Keratinocyte (primary cell): ENCODE measurements at regions not wholly inside any gene's neighbourhood (a gene's known extent, or its start where the extent isn't known, plus 50 kb on each side); places are given as distances from the start of the nearest gene placed in this dataset.

Experiments
- DNase-seq: peaks from one replicate; pipeline ENCODE4 v3.0.0-alpha.2; 2011; ENCODE audit warnings: low read depth, missing footprints, low spot score
- FAIRE-seq: peaks from 2 replicates; lab custom pipeline; 2011; peaks lifted over from hg19 to GRCh38; lab: Jason Lieb, UNC
- H2AFZ ChIP-seq: 2 replicates; pipeline ENCODE4 v1.6.0; 2012; ENCODE audit warnings: low read length, control low read depth, inconsistent platforms; ENCODE audit not compliant: control insufficient read depth
- H3K27ac ChIP-seq: 2 replicates; pipeline ENCODE4 v1.5.1; 2011; ENCODE audit warnings: low read length; ENCODE audit not compliant: control insufficient read depth, insufficient read depth
- H3K27me3 ChIP-seq: 3 replicates; pipeline ENCODE4 v1.6.0; 2011; ENCODE audit warnings: low read length; ENCODE audit not compliant: control insufficient read depth, insufficient read depth; ENCODE audit errors: extremely low read depth
- H3K36me3 ChIP-seq, 2 experiments: 2 replicates in 1 of 2; 3 replicates in 1 of 2; pipeline ENCODE4 v1.5.1; 2011; ENCODE audit warnings: low read length in 2 of 2, mild to moderate bottlenecking in 1 of 2; ENCODE audit not compliant: control insufficient read depth in 2 of 2, insufficient read depth in 2 of 2; ENCODE audit errors: extremely low read depth in 1 of 2
- H3K4me1 ChIP-seq: 3 replicates; pipeline ENCODE4 v1.5.1; 2011; ENCODE audit warnings: low read length; ENCODE audit not compliant: control insufficient read depth, insufficient read depth; ENCODE audit errors: extremely low read depth
- H3K4me2 ChIP-seq: 3 replicates; pipeline ENCODE4 v1.6.0; 2011; ENCODE audit warnings: low read depth, low read length; ENCODE audit not compliant: control insufficient read depth, insufficient read depth; ENCODE audit errors: extremely low read depth
- H3K4me3 ChIP-seq, 3 experiments: fragments of 200-600 bp in 1 of 3; sonication (generic) in 1 of 3; 2 replicates in 2 of 3; 3 replicates in 1 of 3; pipeline ENCODE4 v1.5.1; 2011 to 2016; ENCODE audit warnings: low read length in 3 of 3, mild to moderate bottlenecking in 3 of 3, control low read depth in 2 of 3, inconsistent platforms in 1 of 3, low read depth in 1 of 3, mixed read lengths in 1 of 3, mixed run types in 1 of 3, moderate library complexity in 1 of 3; ENCODE audit not compliant: control insufficient read depth in 2 of 3, insufficient read depth in 2 of 3; ENCODE audit errors: extremely low read depth in 1 of 3
- H3K79me2 ChIP-seq: 2 replicates; pipeline ENCODE4 v1.6.0; 2012; ENCODE audit warnings: low read length; ENCODE audit not compliant: control insufficient read depth, insufficient read depth
- H3K9ac ChIP-seq: 3 replicates; pipeline ENCODE4 v1.6.0; 2011; ENCODE audit warnings: low read length; ENCODE audit not compliant: control insufficient read depth, insufficient read depth; ENCODE audit errors: extremely low read depth
- H3K9me1 ChIP-seq: 3 replicates; pipeline ENCODE4 v1.6.0; 2011; ENCODE audit warnings: low read length; ENCODE audit not compliant: control insufficient read depth, insufficient read depth; ENCODE audit errors: extremely low read depth
- H3K9me3 ChIP-seq: 2 replicates; pipeline ENCODE4 v1.5.1; 2012; ENCODE audit warnings: low read depth, low read length; ENCODE audit not compliant: control insufficient read depth
- H4K20me1 ChIP-seq: 3 replicates; pipeline ENCODE4 v1.6.0; 2011; ENCODE audit warnings: low read length; ENCODE audit not compliant: control insufficient read depth, insufficient read depth; ENCODE audit errors: extremely low read depth
- CTCF ChIP-seq, 3 experiments: IDR thresholded peaks in 1 of 3; conservative IDR thresholded peaks in 1 of 3; optimal IDR thresholded peaks in 1 of 3; 2 replicates in 2 of 3; 3 replicates in 1 of 3; pipeline versions ENCODE3 to v1.5.1; 2011; ENCODE audit warnings: low read length in 3 of 3, mild to moderate bottlenecking in 3 of 3, moderate library complexity in 2 of 3, control low read depth in 1 of 3, inconsistent platforms in 1 of 3; ENCODE audit not compliant: insufficient read depth in 2 of 3; ENCODE audit errors: extremely low read depth in 1 of 3
- EZH2 ChIP-seq: IDR thresholded peaks from one replicate; pipeline ENCODE4 v1.6.1; 2012; ENCODE audit warnings: inconsistent platforms, mild to moderate bottlenecking, low read length, moderate library complexity
- dilution Hi-C: fragments of 300-500 bp; cut with MboI; formaldehyde crosslinking; loops from one replicate; pipeline ENCODE4 v1.7.0; 2020; ENCODE audit warnings: low sequenced_read_pairs; ENCODE audit not compliant: extremely low pct_ligation_motif_present

GRCh38 chr6:121520337-121521163 is 85.1 kb downstream of the GJA1 start:
- H3K36me3 ChIP-seq = no peaks in the 10 kb centered on the region
- H3K4me1 ChIP-seq = peaks cover 13% of the 10 kb centered on the region
- no peaks in the 10 kb centered on the region for H3K27me3 ChIP-seq
- H4K20me1 ChIP-seq = no peaks in the 10 kb centered on the region
- dilution Hi-C loops = no loop called here
- H3K9me1 ChIP-seq = no peaks in the 10 kb centered on the region
- no peaks in the 10 kb centered on the region for H3K9me3 ChIP-seq
- H3K27ac ChIP-seq = no peak overlapping the region
- no peak overlapping the region for H3K4me2 ChIP-seq
- no peak overlapping the region for H3K9ac ChIP-seq
- no peak overlapping the region for H2AFZ ChIP-seq
- TF ChIP-seq CTCF (optimal IDR thresholded peaks at IDR 0.05 in 1 of 3, IDR thresholded peaks at IDR 0.05 in 1 of 3, conservative IDR thresholded peaks at IDR 0.05 in 1 of 3; ENCODE audit: extremely low read depth in 1 of 3, insufficient read depth in 2 of 3, low read length in 3 of 3) (no peak), EZH2 (no peak)
- no peak overlapping the region for H3K4me3 ChIP-seq
- no peak for FAIRE-seq
- no peaks in the 10 kb centered on the region for H3K79me2 ChIP-seq
- no peak for DNase-seq

GRCh38 chr6:121521164-121521555 is 85.7 kb downstream of the GJA1 start:
- H3K36me3 ChIP-seq = no peaks in the 10 kb centered on the region
- TF ChIP-seq CTCF (optimal IDR thresholded peaks at IDR 0.05 in 1 of 3, IDR thresholded peaks at IDR 0.05 in 1 of 3, conservative IDR thresholded peaks at IDR 0.05 in 1 of 3; ENCODE audit: extremely low read depth in 1 of 3, insufficient read depth in 2 of 3, low read length in 3 of 3) (no peak), EZH2 (no peak)
- H3K4me1 ChIP-seq = peaks cover 13% of the 10 kb centered on the region
- dilution Hi-C loops = no loop called here
- DNase-seq (no peak), FAIRE-seq (no peak)
- no peaks in the 10 kb centered on the region for H4K20me1 ChIP-seq
- H3K9me1 ChIP-seq = no peaks in the 10 kb centered on the region
- H3K27me3 ChIP-seq = no peaks in the 10 kb centered on the region
- H3K9me3 ChIP-seq = no peaks in the 10 kb centered on the region
- H3K4me3 ChIP-seq = no peak overlapping the region
- no peak overlapping the region for H2AFZ ChIP-seq
- no peaks in the 10 kb centered on the region for H3K79me2 ChIP-seq
- H3K27ac ChIP-seq = no peak overlapping the region
- no peak overlapping the region for H3K4me2 ChIP-seq
- no peak overlapping the region for H3K9ac ChIP-seq
